WERI-Rb-1 (cell line): ENCODE measurements at regions not wholly inside any gene's neighbourhood (a gene's known extent, or its start where the extent isn't known, plus 50 kb on each side); places are given as distances from the start of the nearest gene placed in this dataset.

Experiments used
- DNase-seq: peaks from one replicate; pipeline ENCODE4 v3.0.0-alpha.2; 2020
- H3K27ac ChIP-seq: fragments of 250-450 bp; sonication (Bioruptor Pico); 2 replicates; pipeline ENCODE4 v1.5.1; 2020; ENCODE audit warnings: mild to moderate bottlenecking, moderate library complexity
- H3K27me3 ChIP-seq: fragments of 250-450 bp; sonication (Bioruptor Pico); 2 replicates; pipeline ENCODE4 v1.5.1; 2021; ENCODE audit warnings: mild to moderate bottlenecking, low read depth, moderate library complexity; ENCODE audit not compliant: insufficient read depth, severe bottlenecking
- H3K36me3 ChIP-seq: fragments of 250-450 bp; sonication (Bioruptor Pico); 2 replicates; pipeline ENCODE4 v1.5.1; 2020; ENCODE audit warnings: mild to moderate bottlenecking, moderate library complexity
- H3K4me3 ChIP-seq: 2 replicates; pipeline ENCODE4 v1.5.1; 2011; ENCODE audit warnings: low read depth, mild to moderate bottlenecking, control low read depth, low read length
- H3K9me3 ChIP-seq: fragments of 250-450 bp; sonication (Bioruptor Pico); 2 replicates; pipeline ENCODE4 v1.5.1; 2021; ENCODE audit warnings: mild to moderate bottlenecking, moderate library complexity; ENCODE audit not compliant: severe bottlenecking
- TF ChIP-seq, protein P1 (sequence below): IDR thresholded peaks from 2 replicates; pipeline ENCODE4 v1.5.1; 2011; ENCODE audit warnings: low read depth, mild to moderate bottlenecking, control low read depth, inconsistent platforms, low read length

DNA sequence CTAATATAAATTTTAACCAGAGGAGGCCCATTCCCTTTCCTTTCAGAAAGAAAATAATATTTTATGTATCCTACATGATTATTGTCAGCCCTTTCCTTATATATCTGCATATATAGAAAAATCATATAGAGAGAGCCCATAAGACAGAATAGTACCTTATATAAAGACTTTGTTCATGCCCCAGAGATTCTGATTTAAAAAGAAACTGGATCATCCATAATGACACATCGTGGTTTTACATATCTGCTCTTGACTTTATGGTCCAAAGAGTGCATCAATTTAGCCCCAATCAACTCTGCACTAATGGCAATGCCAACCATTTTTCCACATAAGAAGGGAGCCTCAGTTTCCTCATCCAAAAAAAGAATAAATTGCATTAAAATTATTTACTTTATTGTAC is 937.5 kb downstream of the GATA3 start:
- no peak overlapping the region for H3K4me3 ChIP-seq
- DNase-seq, result no peak
- H3K9me3 ChIP-seq, result no peaks in the 10 kb centered on the region
- H3K36me3 ChIP-seq, result no peaks in the 10 kb centered on the region
- H3K27ac ChIP-seq, result no peak overlapping the region
- no peaks in the 10 kb centered on the region for H3K27me3 ChIP-seq
- TF ChIP-seq, protein P1, sequence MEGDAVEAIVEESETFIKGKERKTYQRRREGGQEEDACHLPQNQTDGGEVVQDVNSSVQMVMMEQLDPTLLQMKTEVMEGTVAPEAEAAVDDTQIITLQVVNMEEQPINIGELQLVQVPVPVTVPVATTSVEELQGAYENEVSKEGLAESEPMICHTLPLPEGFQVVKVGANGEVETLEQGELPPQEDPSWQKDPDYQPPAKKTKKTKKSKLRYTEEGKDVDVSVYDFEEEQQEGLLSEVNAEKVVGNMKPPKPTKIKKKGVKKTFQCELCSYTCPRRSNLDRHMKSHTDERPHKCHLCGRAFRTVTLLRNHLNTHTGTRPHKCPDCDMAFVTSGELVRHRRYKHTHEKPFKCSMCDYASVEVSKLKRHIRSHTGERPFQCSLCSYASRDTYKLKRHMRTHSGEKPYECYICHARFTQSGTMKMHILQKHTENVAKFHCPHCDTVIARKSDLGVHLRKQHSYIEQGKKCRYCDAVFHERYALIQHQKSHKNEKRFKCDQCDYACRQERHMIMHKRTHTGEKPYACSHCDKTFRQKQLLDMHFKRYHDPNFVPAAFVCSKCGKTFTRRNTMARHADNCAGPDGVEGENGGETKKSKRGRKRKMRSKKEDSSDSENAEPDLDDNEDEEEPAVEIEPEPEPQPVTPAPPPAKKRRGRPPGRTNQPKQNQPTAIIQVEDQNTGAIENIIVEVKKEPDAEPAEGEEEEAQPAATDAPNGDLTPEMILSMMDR, result no peak

DNA sequence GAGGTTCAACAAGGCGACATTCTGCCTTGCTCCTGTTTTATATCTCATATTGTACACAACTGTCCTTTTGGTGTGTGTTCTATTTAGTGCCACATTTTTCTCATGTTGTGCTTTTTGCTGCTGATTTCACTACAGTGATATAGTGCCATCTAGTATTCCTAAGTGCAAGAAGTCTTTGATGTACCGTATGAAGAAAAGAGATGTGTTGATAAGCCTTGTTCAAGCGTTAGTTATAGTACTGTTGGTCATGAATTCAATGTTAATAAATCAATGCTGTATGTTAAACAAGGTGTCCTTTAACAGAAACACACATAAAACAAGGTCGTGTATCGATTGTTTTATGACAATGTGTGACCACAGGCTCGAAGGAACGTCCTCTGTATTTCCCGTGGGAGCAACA is 939.4 kb downstream of the GATA3 start:
- no peak for DNase-seq
- TF ChIP-seq, protein P1, result no peak
- H3K27ac ChIP-seq, result no peak overlapping the region
- H3K27me3 ChIP-seq, result no peaks in the 10 kb centered on the region
- H3K9me3 ChIP-seq, result no peaks in the 10 kb centered on the region
- H3K4me3 ChIP-seq, result no peak overlapping the region
- H3K36me3 ChIP-seq, result no peaks in the 10 kb centered on the region

DNA sequence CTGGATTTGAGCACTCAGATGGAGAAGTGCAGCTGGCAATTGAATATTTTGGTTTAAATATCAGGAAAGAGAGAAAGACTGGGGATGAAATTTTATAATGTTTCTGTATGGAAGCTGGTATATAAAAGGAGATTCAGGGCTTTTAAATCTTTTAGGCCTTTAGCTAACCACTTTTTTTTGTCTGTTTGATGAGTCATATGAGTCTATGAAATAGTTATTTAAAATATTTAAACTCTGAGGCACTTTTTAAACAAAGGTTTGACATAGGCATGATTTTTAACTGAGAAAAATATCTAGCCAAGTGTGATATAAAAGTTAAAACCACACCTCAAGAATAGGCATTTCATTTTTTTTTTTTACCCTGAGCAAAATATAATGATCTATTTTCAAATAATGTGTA is 944.3 kb downstream of the GATA3 start:
- Histone ChIP-seq H3K27ac (no peak overlapping the region), H3K27me3 (no peaks in the 10 kb centered on the region), H3K4me3 (no peak overlapping the region), H3K36me3 (no peaks in the 10 kb centered on the region), H3K9me3 (no peaks in the 10 kb centered on the region)
- no peak for DNase-seq
- TF ChIP-seq, protein P1, result no peak

DNA sequence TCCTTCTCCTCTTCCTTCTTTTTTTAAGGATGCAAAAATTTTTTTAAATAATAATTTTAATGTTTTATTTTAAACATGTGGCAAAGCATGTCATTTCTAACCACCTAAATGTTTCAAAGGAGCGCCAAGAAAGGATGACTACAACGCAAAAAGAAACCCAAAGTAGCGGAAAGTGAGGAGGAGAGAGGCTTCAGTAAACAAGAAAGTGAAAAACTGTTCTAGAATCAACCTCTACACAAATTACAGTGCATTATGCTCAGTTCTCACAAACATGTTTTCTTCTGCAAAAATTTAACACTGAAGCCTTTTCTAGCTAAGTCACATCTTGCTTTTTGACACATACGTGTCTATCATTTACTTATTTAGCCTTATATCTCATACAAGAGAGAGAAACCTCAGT is 948.6 kb downstream of the GATA3 start:
- Histone ChIP-seq H3K27me3 (no peaks in the 10 kb centered on the region), H3K9me3 (no peaks in the 10 kb centered on the region), H3K4me3 (no peak overlapping the region), H3K36me3 (no peaks in the 10 kb centered on the region), H3K27ac (no peak overlapping the region)
- TF ChIP-seq, protein P1, result no peak
- DNase-seq, result no peak

DNA sequence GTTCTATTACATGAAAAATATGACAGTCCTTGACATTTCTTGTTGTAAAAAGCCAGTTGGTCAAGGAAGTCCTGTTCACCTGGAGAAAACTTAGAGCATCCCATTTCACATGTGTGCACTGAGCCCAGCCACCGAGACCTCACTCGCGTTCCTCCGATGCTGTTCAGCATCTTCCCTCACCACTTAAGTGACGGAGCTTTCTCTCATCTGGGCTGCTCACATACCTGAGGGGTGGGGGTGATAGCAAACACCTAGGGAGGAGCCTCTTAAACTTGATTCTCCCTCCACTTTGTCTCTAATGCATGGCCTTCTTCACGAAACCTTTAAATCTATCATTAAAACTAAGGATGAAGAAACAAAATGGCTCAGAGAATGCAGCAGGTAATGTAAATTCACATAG is 950.2 kb downstream of the GATA3 start:
- Histone ChIP-seq H3K9me3 (no peaks in the 10 kb centered on the region), H3K27ac (no peak overlapping the region), H3K36me3 (no peaks in the 10 kb centered on the region), H3K4me3 (no peak overlapping the region), H3K27me3 (no peaks in the 10 kb centered on the region)
- TF ChIP-seq, protein P1, result no peak
- DNase-seq, result no peak

DNA sequence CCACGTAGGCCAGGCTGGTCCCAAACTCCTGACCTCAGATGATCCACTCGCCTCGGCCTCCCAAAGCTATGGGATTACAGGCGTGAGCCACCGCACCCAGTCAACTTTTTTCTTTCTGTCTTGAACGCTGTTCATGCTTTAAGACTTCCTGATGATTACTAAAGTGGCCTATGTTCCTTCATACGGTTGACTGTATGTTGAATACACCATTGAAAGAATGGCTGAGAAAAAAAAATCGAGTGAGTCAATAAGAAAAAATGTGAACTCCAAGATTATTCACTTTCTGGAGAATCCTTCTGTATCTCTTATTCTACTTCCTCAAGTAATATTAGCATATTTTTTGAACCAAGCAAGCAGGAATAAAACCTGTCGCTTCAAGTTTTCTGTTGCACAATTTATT is 955.0 kb downstream of the GATA3 start:
- Histone ChIP-seq H3K4me3 (no peak overlapping the region), H3K36me3 (no peaks in the 10 kb centered on the region), H3K9me3 (no peaks in the 10 kb centered on the region), H3K27me3 (no peaks in the 10 kb centered on the region), H3K27ac (no peak overlapping the region)
- no peak for DNase-seq
- TF ChIP-seq, protein P1, result no peak
